Astrocyte (in vitro differentiated cells and primary cell): ENCODE measurements at regions not wholly inside any gene's neighbourhood (a gene's known extent, or its start where the extent isn't known, plus 50 kb on each side); places are given as distances from the start of the nearest gene placed in this dataset.

Source experiments
- DNase-seq: peaks from one replicate; pipeline ENCODE4 v3.0.0-alpha.2; 2010; ENCODE audit warnings: low read depth
- FAIRE-seq: peaks from 2 replicates; lab custom pipeline; 2011; peaks lifted over from hg19 to GRCh38; lab: Jason Lieb, UNC
- H2AFZ ChIP-seq: 2 replicates; pipeline ENCODE4 v1.6.0; 2012; ENCODE audit warnings: low read depth, low read length, inconsistent platforms
- H3K27ac ChIP-seq: 2 replicates; pipeline ENCODE4 v1.5.1; 2011; ENCODE audit warnings: low read depth, low read length, inconsistent platforms
- H3K27me3 ChIP-seq: 2 replicates; pipeline ENCODE4 v1.6.0; 2011; ENCODE audit warnings: low read length, inconsistent platforms; ENCODE audit not compliant: insufficient read depth
- H3K36me3 ChIP-seq: 2 replicates; pipeline ENCODE4 v1.5.1; 2011; ENCODE audit warnings: low read length, inconsistent platforms; ENCODE audit not compliant: insufficient read depth
- H3K4me1 ChIP-seq: 2 replicates; pipeline ENCODE4 v1.5.1; 2011; ENCODE audit warnings: low read length, inconsistent platforms; ENCODE audit not compliant: insufficient read depth
- H3K4me2 ChIP-seq: 2 replicates; pipeline ENCODE4 v1.6.0; 2012; ENCODE audit warnings: low read length, inconsistent platforms
- H3K4me3 ChIP-seq: 2 replicates; pipeline ENCODE4 v1.5.1; 2011; ENCODE audit warnings: low read depth, mild to moderate bottlenecking, low read length, inconsistent platforms; ENCODE audit not compliant: insufficient read depth
- H3K79me2 ChIP-seq: 2 replicates; pipeline ENCODE4 v1.6.0; 2012; ENCODE audit warnings: mild to moderate bottlenecking, low read length, inconsistent platforms; ENCODE audit not compliant: insufficient read depth
- H3K9ac ChIP-seq: 2 replicates; pipeline ENCODE4 v1.6.0; 2012; ENCODE audit warnings: mild to moderate bottlenecking, low read length, inconsistent platforms
- H3K9me3 ChIP-seq: 2 replicates; pipeline ENCODE4 v1.5.1; 2012; ENCODE audit warnings: low read depth, mild to moderate bottlenecking, low read length, inconsistent platforms; ENCODE audit not compliant: insufficient read depth
- H4K20me1 ChIP-seq: 2 replicates; pipeline ENCODE4 v1.6.0; 2012; ENCODE audit warnings: low read length, inconsistent platforms; ENCODE audit not compliant: insufficient read depth
- H3K27ac Mint-ChIP-seq: one replicate; pipeline ENCODE4 v1.8.0; 2021; ENCODE audit warnings: mild to moderate bottlenecking, mixed read lengths; ENCODE audit not compliant: unreplicated experiment
- H3K27me3 Mint-ChIP-seq: one replicate; pipeline ENCODE4 v1.8.0; 2021; ENCODE audit warnings: low read depth, mixed read lengths; ENCODE audit not compliant: unreplicated experiment
- H3K36me3 Mint-ChIP-seq: one replicate; pipeline ENCODE4 v1.8.0; 2021; ENCODE audit warnings: low read depth, mixed read lengths; ENCODE audit not compliant: unreplicated experiment
- H3K4me1 Mint-ChIP-seq: one replicate; pipeline ENCODE4 v1.8.0; 2021; ENCODE audit warnings: low read depth, mixed read lengths; ENCODE audit not compliant: unreplicated experiment
- H3K4me3 Mint-ChIP-seq: one replicate; pipeline ENCODE4 v1.8.0; 2021; ENCODE audit warnings: mild to moderate bottlenecking, moderate library complexity, mixed read lengths; ENCODE audit not compliant: unreplicated experiment
- H3K9me3 Mint-ChIP-seq: one replicate; pipeline ENCODE4 v1.8.0; 2021; ENCODE audit warnings: mild to moderate bottlenecking, mixed read lengths; ENCODE audit not compliant: unreplicated experiment
- EZH2 ChIP-seq: IDR thresholded peaks from 2 replicates; pipeline ENCODE4 v1.6.1; 2012; ENCODE audit warnings: mild to moderate bottlenecking, low read length, inconsistent platforms; ENCODE audit not compliant: insufficient read depth
- TF ChIP-seq, protein P1 (sequence below): IDR thresholded peaks from 2 replicates; pipeline ENCODE4 v1.5.1; 2011; ENCODE audit warnings: low read depth, mild to moderate bottlenecking, inconsistent platforms, low read length, moderate library complexity; ENCODE audit not compliant: insufficient read depth

DNA sequence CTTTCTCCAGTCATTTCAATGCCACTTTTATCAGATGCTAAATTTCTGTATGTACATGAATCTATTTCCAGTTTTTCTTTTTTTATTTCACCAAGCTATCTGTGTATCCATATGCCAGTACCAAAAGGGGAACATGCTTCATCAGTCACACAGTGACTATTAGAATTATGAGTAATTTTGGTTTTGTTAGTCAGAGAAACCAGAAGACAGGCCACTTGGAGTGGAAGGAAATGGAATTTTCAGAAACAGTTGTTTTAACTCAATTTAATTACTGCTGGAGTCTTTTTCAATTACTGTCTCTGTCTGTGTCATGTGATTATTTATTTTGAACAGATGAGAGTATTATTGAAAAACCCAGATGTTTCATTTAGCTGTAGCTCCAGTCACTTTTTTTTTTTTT is 84.6 kb upstream of the ANO3 start:
- no peak overlapping the region for H3K4me2 ChIP-seq

DNA sequence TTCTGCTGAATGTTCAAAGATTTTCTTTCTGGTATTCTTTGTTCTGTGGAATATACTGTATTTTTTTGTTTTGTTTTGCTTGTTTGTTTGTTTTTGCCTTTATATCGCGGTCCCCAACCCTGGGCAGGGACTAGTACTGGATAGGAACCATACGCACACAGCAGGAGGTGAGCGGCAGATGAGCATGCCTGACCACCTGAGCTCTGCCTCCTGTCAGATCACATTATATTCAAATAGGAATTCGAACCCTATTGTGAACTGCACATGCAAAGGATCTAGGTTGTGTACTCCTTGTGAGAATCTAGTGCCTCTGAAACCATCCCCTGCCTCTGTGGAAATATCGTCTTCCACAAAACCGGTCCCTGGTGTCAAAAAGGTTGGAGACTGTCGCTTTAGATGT is 83.3 kb upstream of the ANO3 start:
- Mint-ChIP-seq H3K4me3 (no peak overlapping the region), H3K4me1 (peaks cover 2% of the 10 kb centered on the region), H3K9me3 (peaks cover 2% of the 10 kb centered on the region), H3K27ac (no peak overlapping the region), H3K27me3 (no peaks in the 10 kb centered on the region), H3K36me3 (no peaks in the 10 kb centered on the region)
- Histone ChIP-seq H3K4me2 (no peak overlapping the region), H3K4me3 (no peak overlapping the region), H3K9ac (no peak overlapping the region), H3K79me2 (no peaks in the 10 kb centered on the region), H3K4me1 (no peaks in the 10 kb centered on the region), H4K20me1 (no peaks in the 10 kb centered on the region), H3K36me3 (no peaks in the 10 kb centered on the region), H3K9me3 (no peaks in the 10 kb centered on the region), H3K27me3 (no peaks in the 10 kb centered on the region), H3K27ac (no peak overlapping the region), H2AFZ (no peak overlapping the region)
- no peak for DNase-seq
- no peak for FAIRE-seq
- TF ChIP-seq EZH2, result no peak
- TF ChIP-seq, protein P1, sequence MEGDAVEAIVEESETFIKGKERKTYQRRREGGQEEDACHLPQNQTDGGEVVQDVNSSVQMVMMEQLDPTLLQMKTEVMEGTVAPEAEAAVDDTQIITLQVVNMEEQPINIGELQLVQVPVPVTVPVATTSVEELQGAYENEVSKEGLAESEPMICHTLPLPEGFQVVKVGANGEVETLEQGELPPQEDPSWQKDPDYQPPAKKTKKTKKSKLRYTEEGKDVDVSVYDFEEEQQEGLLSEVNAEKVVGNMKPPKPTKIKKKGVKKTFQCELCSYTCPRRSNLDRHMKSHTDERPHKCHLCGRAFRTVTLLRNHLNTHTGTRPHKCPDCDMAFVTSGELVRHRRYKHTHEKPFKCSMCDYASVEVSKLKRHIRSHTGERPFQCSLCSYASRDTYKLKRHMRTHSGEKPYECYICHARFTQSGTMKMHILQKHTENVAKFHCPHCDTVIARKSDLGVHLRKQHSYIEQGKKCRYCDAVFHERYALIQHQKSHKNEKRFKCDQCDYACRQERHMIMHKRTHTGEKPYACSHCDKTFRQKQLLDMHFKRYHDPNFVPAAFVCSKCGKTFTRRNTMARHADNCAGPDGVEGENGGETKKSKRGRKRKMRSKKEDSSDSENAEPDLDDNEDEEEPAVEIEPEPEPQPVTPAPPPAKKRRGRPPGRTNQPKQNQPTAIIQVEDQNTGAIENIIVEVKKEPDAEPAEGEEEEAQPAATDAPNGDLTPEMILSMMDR, result no peak

More for the DNA sequence above, 84.6 kb upstream of the ANO3 start:
- Histone ChIP-seq H3K4me1 (no peaks in the 10 kb centered on the region), H3K9me3 (no peaks in the 10 kb centered on the region), H3K27me3 (no peaks in the 10 kb centered on the region), H3K4me3 (no peak overlapping the region), H3K36me3 (no peaks in the 10 kb centered on the region), H3K27ac (no peak overlapping the region), H3K9ac (no peak overlapping the region), H3K79me2 (no peaks in the 10 kb centered on the region), H4K20me1 (no peaks in the 10 kb centered on the region), H2AFZ (no peak overlapping the region)
- DNase-seq (peak; percentile 69), FAIRE-seq (peak; percentile 45)
- no peaks in the 10 kb centered on the region for H3K27me3 Mint-ChIP-seq
- no peaks in the 10 kb centered on the region for H3K9me3 Mint-ChIP-seq
- H3K4me3 Mint-ChIP-seq, result no peak overlapping the region
- H3K36me3 Mint-ChIP-seq, result no peaks in the 10 kb centered on the region
- H3K27ac Mint-ChIP-seq, result no peak overlapping the region
- H3K4me1 Mint-ChIP-seq, result peaks cover 2% of the 10 kb centered on the region
- TF ChIP-seq EZH2, result no peak
- TF ChIP-seq, protein P1, result no peak

DNA sequence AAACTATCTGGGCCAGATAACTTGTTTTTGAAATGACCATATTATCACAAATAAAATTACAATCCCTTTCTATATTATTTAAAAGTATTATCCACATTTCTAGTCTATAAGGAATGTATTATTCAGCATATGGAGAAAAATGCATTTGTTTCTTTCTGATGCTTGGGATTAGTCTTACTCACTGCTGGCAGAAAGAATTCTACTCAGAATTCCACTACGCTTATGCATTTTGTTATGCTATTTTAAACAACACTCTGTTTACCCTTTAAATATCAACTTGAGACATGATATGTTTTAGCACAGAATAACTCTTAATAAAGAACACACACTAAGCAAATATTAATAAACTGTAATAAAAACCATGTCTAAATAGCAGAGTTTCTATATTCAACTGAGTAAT is 77.6 kb upstream of the ANO3 start:
- Mint-ChIP-seq H3K4me3 (no peak overlapping the region), H3K9me3 (peaks cover 2% of the 10 kb centered on the region), H3K36me3 (no peaks in the 10 kb centered on the region), H3K27me3 (no peaks in the 10 kb centered on the region), H3K4me1 (no peaks in the 10 kb centered on the region), H3K27ac (no peak overlapping the region)
- no peaks in the 10 kb centered on the region for H3K36me3 ChIP-seq
- no peak overlapping the region for H3K9ac ChIP-seq
- no peak for DNase-seq
- no peaks in the 10 kb centered on the region for H3K4me1 ChIP-seq
- no peak overlapping the region for H2AFZ ChIP-seq
- FAIRE-seq, result no peak
- no peak overlapping the region for H3K4me2 ChIP-seq
- no peak for TF ChIP-seq EZH2
- TF ChIP-seq, protein P1, result no peak
- H3K9me3 ChIP-seq, result no peaks in the 10 kb centered on the region
- H3K79me2 ChIP-seq, result no peaks in the 10 kb centered on the region
- no peaks in the 10 kb centered on the region for H4K20me1 ChIP-seq
- no peaks in the 10 kb centered on the region for H3K27me3 ChIP-seq
- no peak overlapping the region for H3K27ac ChIP-seq
- H3K4me3 ChIP-seq, result no peak overlapping the region
